Heart left ventricle (tissue), 16 donors: ENCODE measurements at regions not wholly inside any gene's neighbourhood (a gene's known extent, or its start where the extent isn't known, plus 50 kb on each side); places are given as distances from the start of the nearest gene placed in this dataset.

Experiments
- ATAC-seq, 4 donors: fragments of 200-7000 bp; cut with Tn5 transposase; one replicate each; pipeline ENCODE4 v1.9.1; 2020 to 2022; ENCODE audit warnings: moderate library complexity in 4 of 4, mild to moderate bottlenecking in 3 of 4, moderate number of reproducible peaks in 1 of 4
- DNase-seq, 5 donors: peaks; one replicate each; pipeline ENCODE4 v3.0.0-alpha.2; 2020
- H3K27ac ChIP-seq, 12 donors: fragments of 200-600 bp; sonication (generic) in 4 of 12; one replicate each; pipeline versions ENCODE4 v1.5.0 to v1.8.0; 2016 to 2022; ENCODE audit warnings: mild to moderate bottlenecking in 2 of 12
- H3K27me3 ChIP-seq, 9 donors: fragments of 200-600 bp; sonication (generic) in 2 of 9; one replicate each; pipeline versions ENCODE4 v1.5.1 to v1.8.0; 2016 to 2022; ENCODE audit warnings: mild to moderate bottlenecking in 3 of 9
- H3K36me3 ChIP-seq, 9 donors: fragments of 200-600 bp; sonication (generic) in 2 of 9; one replicate each; pipeline versions ENCODE4 v1.5.0 to v1.8.0; 2018 to 2022; ENCODE audit warnings: mild to moderate bottlenecking in 2 of 9
- H3K4me1 ChIP-seq, 12 donors: fragments of 200-600 bp; sonication (generic) in 4 of 12; one replicate each; pipeline versions ENCODE4 v1.5.0 to v1.8.0; 2016 to 2022; ENCODE audit warnings: mild to moderate bottlenecking in 3 of 12
- H3K4me3 ChIP-seq, 12 donors: fragments of 200-600 bp; sonication (generic) in 4 of 12; one replicate each; pipeline versions ENCODE4 v1.5.0 to v1.8.0; 2017 to 2022; ENCODE audit warnings: mild to moderate bottlenecking in 9 of 12, moderate library complexity in 4 of 12
- H3K9me3 ChIP-seq, 12 donors: fragments of 200-600 bp; sonication (generic) in 4 of 12; one replicate each; pipeline versions ENCODE4 v1.5.0 to v1.8.0; 2016 to 2022; ENCODE audit warnings: mild to moderate bottlenecking in 1 of 12
- CTCF ChIP-seq, 12 donors: fragments of 200-600 bp; sonication (generic) in 4 of 12; IDR thresholded peaks; one replicate each; pipeline versions ENCODE4 v1.5.0 to v1.8.0; 2018 to 2022; ENCODE audit warnings: antibody characterized with exemption in 12 of 12, mild to moderate bottlenecking in 5 of 12
- POLR2A ChIP-seq, 2 donors: fragments of 450-650 bp; IDR thresholded peaks; one replicate each; pipeline ENCODE4 v1.6.1; 2017; ENCODE audit warnings: antibody characterized with exemption in 2 of 2, mild to moderate bottlenecking in 2 of 2, moderate library complexity in 2 of 2
- WGBS, 4 donors: extraction: QIAGEN DNeasy Blood & Tissue Kit in 2 of 4; methylation state at CpG; one replicate each; pipeline versions ENCODE4 v1.1.5 to v1.1.7; 2013 to 2018; 5-methylcytosine and 5-hydroxymethylcytosine counted together
- intact Hi-C, 10 donors: fragments of 100-400 bp; cut with DNase I; formaldehyde crosslinking; loops; one replicate each; pipeline versions ENCODE4 v1.11.1 to v1.14.2; 2022
- donor health status: ischemic (EF 13 %, LVEDD 7.1; RV severe dilation, severe dysfunction).
- donor health status: healthy with polysubstance abuse.
- donor health status: DM: no; HTN: yes; CAD: no.
- donor health status: DM: no; HTN: no; CAD: no.
- donor health status: ischemic (EF 25% LVEDD 6.9; RV normal size, moderate dysfunction).
- donor health status: ischemic (EF 25% LVEDD 5.7; RV mildly dilated, moderate dysfunction).
- donor health status: healthy.
- donor health status: DM: yes; HTN: yes; CAD: no.
- donor health status: ischemic (EF 35%, LVEDD 5.7; RV mildly dilated, moderate dysfunction).
- donor health status: nonischemic (EF 11% LVEDD 7.7; RV severe dilation, severe dysfunction).
- donor health status: DM: yes; HTN: yes; CAD: no.
- donor health status: PGD.
- donor health status: ischemic (EF 29% LVEDD 5.4; RV normal size, mild dysfunction).
- donor health status: nonischemic (EF 23%, LVEDD 6.1; RV moderate dilation, normal function).

GRCh38 chr11:72525466-72525865, 91.1 kb upstream of the CLPB start:
- H3K36me3 ChIP-seq: no peaks in the 10 kb centered on the region
- no peak overlapping the region for H3K4me3 ChIP-seq
- ATAC-seq (peak in 1 of 4 donors; percentile 26), DNase-seq (peak in 1 of 5 donors; percentile 29)
- H3K27me3 ChIP-seq: no peaks in the 10 kb centered on the region
- 69 to 81% (median 76%) methylated on average over 3 of the region's 3 CpGs for WGBS, 4 donors
- peaks cover 0 to 8% (median 0%) of the 10 kb centered on the region in 12 donors for H3K4me1 ChIP-seq
- intact Hi-C loops: no loop called here
- H3K9me3 ChIP-seq: no peaks in the 10 kb centered on the region
- H3K27ac ChIP-seq: no peak overlapping the region
- no peak for TF ChIP-seq POLR2A (IDR thresholded peaks at IDR 0.05)
- no peak for TF ChIP-seq CTCF (IDR thresholded peaks at IDR 0.05)

GRCh38 chr11:72524711-72525110, 90.4 kb upstream of the CLPB start:
- Histone ChIP-seq H3K36me3 (no peaks in the 10 kb centered on the region), H3K27ac (no peak overlapping the region), H3K4me3 (no peak overlapping the region), H3K4me1 (peaks cover 0 to 11% (median 0%) of the 10 kb centered on the region in 12 donors), H3K27me3 (no peaks in the 10 kb centered on the region), H3K9me3 (no peaks in the 10 kb centered on the region)
- WGBS, 4 donors: 83 to 92% (median 85%) methylated on average over 2 of the region's 2 CpGs
- no peak for ATAC-seq
- intact Hi-C loops: no loop called here
- no peak for DNase-seq
- TF ChIP-seq CTCF (IDR thresholded peaks at IDR 0.05) (no peak), POLR2A (IDR thresholded peaks at IDR 0.05) (no peak)

- Histone ChIP-seq H3K4me1 (peaks cover 0 to 15% (median 0%) of the 10 kb centered on the region in 12 donors), H3K9me3 (no peaks in the 10 kb centered on the region), H3K27ac (no peak overlapping the region), H3K36me3 (no peaks in the 10 kb centered on the region), H3K4me3 (no peak overlapping the region), H3K27me3 (no peaks in the 10 kb centered on the region)
- intact Hi-C loops: no loop called here
- TF ChIP-seq CTCF (IDR thresholded peaks at IDR 0.05) (no peak), POLR2A (IDR thresholded peaks at IDR 0.05) (no peak)
- DNase-seq (no peak), ATAC-seq (no peak)
- 85 to 96% (median 91%) methylated on average over 2 of the region's 2 CpGs for WGBS, 4 donors
These were observed 89.7 kb upstream of the CLPB start for GRCh38 chr11:72523991-72524390.

GRCh38 chr11:72522186-72522585, 87.9 kb upstream of the CLPB start:
- Histone ChIP-seq H3K9me3 (no peaks in the 10 kb centered on the region), H3K27ac (no peak overlapping the region), H3K4me3 (no peak overlapping the region), H3K36me3 (no peaks in the 10 kb centered on the region), H3K27me3 (no peaks in the 10 kb centered on the region), H3K4me1 (peaks cover 0 to 15% (median 0%) of the 10 kb centered on the region in 12 donors)
- intact Hi-C loops: no loop called here
- no peak for TF ChIP-seq CTCF (IDR thresholded peaks at IDR 0.05)
- no peak for TF ChIP-seq POLR2A (IDR thresholded peaks at IDR 0.05)
- DNase-seq: peak in 3 of 5 donors; percentile 16 to 40 (median 31)
- 46 to 56% (median 50%) methylated on average over 6 of the region's 6 CpGs for WGBS, 4 donors
- ATAC-seq: peak; percentile 55 to 78 (median 73)
